ENCODE measurements at regions not wholly inside any gene's neighbourhood (a gene's known extent, or its start where the extent isn't known, plus 50 kb on each side); places are given as distances from the start of the nearest gene placed in this dataset.

DNA sequence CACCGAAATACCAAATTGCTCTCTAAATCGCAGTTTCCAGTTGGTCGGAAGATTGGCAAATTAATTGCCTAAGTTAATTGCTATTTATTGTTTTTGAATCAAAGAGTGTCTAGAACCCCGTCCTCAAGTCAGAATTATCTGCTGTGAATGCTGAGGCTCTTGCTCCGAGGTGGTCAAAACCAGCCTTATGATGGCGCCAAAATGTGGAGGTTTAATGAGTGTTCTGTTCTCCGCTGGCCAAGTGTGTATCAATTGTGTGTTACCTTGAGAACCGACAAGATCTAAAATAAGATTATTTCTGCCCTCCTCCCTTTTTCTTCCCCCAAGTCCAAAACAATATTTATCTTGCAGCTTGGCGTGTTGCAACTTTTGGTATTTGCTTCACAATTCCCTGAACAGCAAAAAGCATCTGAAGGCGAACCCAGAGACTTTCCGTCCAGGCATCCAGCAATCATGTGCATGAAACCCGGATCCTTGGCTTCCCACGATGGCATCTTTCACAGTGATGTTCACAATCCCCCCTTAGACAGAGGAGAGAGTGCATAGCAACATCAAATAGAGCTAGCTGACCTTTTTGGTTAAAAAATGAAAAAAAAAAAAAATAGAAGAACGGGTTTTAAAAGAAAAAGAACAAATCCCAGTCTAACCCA lies 323.0 kb downstream of the MYCN start:
- DNase-seq (no peak), ATAC-seq (no peak)
- Mint-ChIP-seq H3K36me3 (ENCODE audit: low read depth) (no peaks in the 10 kb centered on the region), H3K27me3 (no peaks in the 10 kb centered on the region), H3K4me3 (no peak overlapping the region), H3K4me1 (no peaks in the 10 kb centered on the region), H3K27ac (no peak overlapping the region)
- H3K9me3 ChIP-seq (ENCODE audit: control insufficient read depth, low read length, poor library complexity, severe bottlenecking), result no peaks in the 10 kb centered on the region

DNA sequence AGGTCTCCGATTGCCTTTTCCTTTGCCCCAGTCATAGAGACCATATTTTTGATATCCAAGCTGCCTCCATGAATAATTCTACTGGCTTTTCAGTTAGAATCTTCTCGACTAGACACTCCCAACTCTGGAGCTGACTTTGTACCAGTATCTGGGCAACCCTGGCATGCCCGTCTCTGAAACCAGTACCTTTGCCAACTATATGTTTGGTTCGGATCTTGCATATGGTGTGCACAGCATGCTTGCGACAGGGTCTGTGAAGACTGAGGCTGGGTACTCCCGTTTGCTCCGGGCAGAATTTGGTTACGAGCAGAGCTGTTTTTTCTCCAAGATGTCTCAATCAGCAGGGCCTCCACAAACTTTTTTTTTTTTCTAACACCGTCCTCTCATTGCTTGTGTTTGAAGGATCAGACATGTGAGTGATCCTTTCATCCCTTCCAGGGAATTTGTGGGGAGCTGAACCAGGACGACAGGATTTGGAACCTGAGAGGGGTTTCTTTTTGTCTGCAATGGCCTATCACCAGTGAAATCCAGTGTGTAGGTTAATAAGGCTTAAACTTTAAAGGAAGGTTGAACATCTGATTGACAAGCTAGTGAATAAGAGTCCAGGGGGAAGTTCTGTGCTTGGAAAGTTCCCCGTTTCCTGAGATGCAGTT lies 322.3 kb downstream of the MYCN start:
- no peaks in the 10 kb centered on the region for H3K9me3 ChIP-seq (ENCODE audit: control insufficient read depth, low read length, poor library complexity, severe bottlenecking)
- no peak overlapping the region for H3K4me3 Mint-ChIP-seq
- no peaks in the 10 kb centered on the region for H3K4me1 Mint-ChIP-seq
- no peaks in the 10 kb centered on the region for H3K27me3 Mint-ChIP-seq
- no peak for DNase-seq
- H3K36me3 Mint-ChIP-seq (ENCODE audit: low read depth), result no peaks in the 10 kb centered on the region
- ATAC-seq, result no peak
- H3K27ac Mint-ChIP-seq, result no peak overlapping the region

- no peaks in the 10 kb centered on the region for H3K9me3 ChIP-seq (ENCODE audit: control insufficient read depth, low read length, poor library complexity, severe bottlenecking)
- H3K4me3 Mint-ChIP-seq, result no peak overlapping the region
- no peaks in the 10 kb centered on the region for H3K4me1 Mint-ChIP-seq
- no peaks in the 10 kb centered on the region for H3K36me3 Mint-ChIP-seq (ENCODE audit: low read depth)
- no peak overlapping the region for H3K27ac Mint-ChIP-seq
- ATAC-seq (no peak), DNase-seq (no peak)
- H3K27me3 Mint-ChIP-seq, result no peaks in the 10 kb centered on the region
These were observed 321.4 kb downstream of the MYCN start for GRCh38 chr2:16261791-16262190.

DNA sequence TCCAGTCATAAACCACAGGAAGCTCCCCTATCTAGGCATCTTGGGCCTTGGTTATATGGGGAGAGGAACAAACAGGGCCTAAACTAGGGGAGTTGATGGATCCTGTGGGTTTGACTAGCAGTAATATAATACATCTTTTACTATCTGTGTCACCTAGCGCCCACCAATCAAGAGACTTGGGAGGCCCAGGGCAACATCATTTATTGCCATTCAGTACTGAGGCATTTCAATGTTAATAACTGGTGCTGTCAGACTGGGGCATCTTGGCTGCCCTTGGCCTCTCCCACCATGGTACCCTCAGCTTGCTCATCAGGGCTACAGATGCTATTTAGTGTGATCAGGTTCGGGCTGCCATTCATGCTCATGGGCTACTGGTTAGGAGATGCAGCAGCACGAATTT lies 320.7 kb downstream of the MYCN start:
- no peaks in the 10 kb centered on the region for H3K36me3 Mint-ChIP-seq (ENCODE audit: low read depth)
- no peak overlapping the region for H3K4me3 Mint-ChIP-seq
- H3K27ac Mint-ChIP-seq, result no peak overlapping the region
- no peaks in the 10 kb centered on the region for H3K4me1 Mint-ChIP-seq
- DNase-seq (no peak), ATAC-seq (no peak)
- no peaks in the 10 kb centered on the region for H3K9me3 ChIP-seq (ENCODE audit: control insufficient read depth, low read length, poor library complexity, severe bottlenecking)
- H3K27me3 Mint-ChIP-seq, result no peaks in the 10 kb centered on the region

DNA sequence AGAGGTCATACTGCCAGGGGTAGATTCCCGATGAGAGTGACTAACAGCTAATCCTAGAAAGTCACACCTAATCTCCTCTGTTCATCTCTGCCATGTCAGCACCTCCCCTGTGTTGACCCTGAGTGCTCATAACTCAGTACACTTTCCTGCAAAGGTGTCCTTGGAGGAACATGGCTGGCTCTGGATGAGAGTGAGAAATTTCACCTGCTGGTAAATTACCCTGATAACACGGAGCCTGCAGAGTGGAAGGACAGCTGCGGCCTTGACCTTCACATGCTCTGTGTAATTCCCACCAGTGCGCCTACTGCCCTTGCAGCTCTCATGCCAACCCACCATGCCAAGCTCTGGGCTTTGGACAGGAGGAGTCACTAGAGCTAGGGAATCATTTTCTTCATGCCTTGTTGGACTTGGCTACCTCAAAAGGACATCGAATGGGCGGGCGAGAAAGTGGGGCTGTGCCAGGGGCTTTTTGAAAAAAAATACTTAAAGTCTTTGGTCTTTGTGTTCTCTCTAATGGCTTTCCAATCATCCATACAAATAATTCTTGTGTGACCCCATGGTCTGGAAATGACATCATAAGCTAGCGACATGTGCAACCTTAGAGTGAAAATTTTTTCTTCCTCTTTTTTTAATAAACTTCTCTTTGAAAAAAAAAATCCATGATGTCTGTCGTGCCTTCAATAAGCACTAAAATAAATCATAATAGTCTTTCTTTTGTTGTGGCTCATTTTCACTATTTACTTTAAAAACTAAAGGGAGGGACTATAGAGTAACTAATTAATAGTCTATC lies 319.9 kb downstream of the MYCN start:
- Mint-ChIP-seq H3K4me3 (no peak overlapping the region), H3K36me3 (ENCODE audit: low read depth) (no peaks in the 10 kb centered on the region), H3K27ac (no peak overlapping the region), H3K27me3 (no peaks in the 10 kb centered on the region), H3K4me1 (no peaks in the 10 kb centered on the region)
- H3K9me3 ChIP-seq (ENCODE audit: control insufficient read depth, low read length, poor library complexity, severe bottlenecking), result no peaks in the 10 kb centered on the region
- ATAC-seq (no peak), DNase-seq (no peak)

- Mint-ChIP-seq H3K4me3 (no peak overlapping the region), H3K4me1 (no peaks in the 10 kb centered on the region), H3K27me3 (no peaks in the 10 kb centered on the region), H3K27ac (no peak overlapping the region), H3K36me3 (ENCODE audit: low read depth) (no peaks in the 10 kb centered on the region)
- no peak for DNase-seq
- H3K9me3 ChIP-seq (ENCODE audit: control insufficient read depth, low read length, poor library complexity, severe bottlenecking), result no peaks in the 10 kb centered on the region
- ATAC-seq, result no peak
These were observed 318.7 kb downstream of the MYCN start for GRCh38 chr2:16259010-16259409.

DNA sequence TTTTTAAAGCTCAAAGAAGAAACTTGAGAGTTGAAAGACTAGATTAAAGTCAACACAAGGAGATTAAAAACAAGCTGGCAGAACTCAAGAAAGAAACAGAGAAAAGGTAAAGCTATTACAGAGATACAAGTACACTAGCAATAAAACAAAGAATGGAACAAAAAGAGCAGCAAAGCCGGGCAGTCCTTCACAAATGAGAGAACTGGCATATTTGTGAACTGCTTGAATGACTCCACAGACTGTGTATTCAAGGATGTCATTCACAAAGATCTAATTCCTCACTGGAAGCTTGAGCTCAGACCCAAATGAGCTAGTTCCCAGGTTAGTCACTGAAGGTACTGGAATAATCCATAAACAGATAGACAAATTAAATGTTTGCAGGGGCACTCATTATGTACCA lies 318.0 kb downstream of the MYCN start:
- H3K4me3 Mint-ChIP-seq, result no peak overlapping the region
- ATAC-seq (no peak), DNase-seq (no peak)
- H3K27me3 Mint-ChIP-seq, result peaks cover under 1% of the 10 kb centered on the region
- no peaks in the 10 kb centered on the region for H3K4me1 Mint-ChIP-seq
- H3K9me3 ChIP-seq (ENCODE audit: control insufficient read depth, low read length, poor library complexity, severe bottlenecking), result no peaks in the 10 kb centered on the region
- no peaks in the 10 kb centered on the region for H3K36me3 Mint-ChIP-seq (ENCODE audit: low read depth)
- no peak overlapping the region for H3K27ac Mint-ChIP-seq

DNA sequence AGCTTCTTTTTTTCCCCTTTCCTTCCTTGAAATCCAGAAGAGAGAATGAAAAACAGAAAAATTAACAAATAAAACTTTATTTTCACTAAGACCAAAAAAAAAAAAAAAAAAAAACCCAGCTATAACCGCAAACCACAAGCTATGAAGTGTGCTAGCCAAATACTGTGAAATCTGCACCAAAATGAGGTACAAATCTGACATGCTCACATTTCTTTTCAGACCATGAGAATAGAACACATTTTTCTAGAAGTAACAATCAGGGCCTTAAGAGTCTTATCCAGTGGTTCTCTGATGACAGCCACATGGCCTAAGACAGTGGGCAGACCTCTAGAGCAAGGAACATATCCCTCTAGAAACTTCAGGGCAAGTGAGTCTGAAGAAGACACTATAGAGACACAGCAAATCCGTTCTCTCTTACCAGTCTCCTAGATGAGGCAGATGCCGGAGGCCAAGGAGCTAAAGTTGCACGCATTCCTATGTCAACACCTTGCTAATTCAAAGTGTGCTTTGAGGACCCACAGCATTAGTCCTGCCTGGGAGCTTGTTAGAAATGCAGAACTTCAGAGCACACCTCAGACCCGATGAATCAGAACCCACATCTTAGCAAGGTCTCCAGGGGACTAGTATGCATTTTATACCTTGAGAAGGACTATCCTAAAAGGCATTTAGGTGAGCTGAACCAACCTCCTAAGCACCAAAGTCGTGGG lies 317.1 kb downstream of the MYCN start:
- no peaks in the 10 kb centered on the region for H3K9me3 ChIP-seq (ENCODE audit: control insufficient read depth, low read length, poor library complexity, severe bottlenecking)
- H3K4me3 Mint-ChIP-seq, result no peak overlapping the region
- H3K4me1 Mint-ChIP-seq, result no peaks in the 10 kb centered on the region
- ATAC-seq (no peak), DNase-seq (no peak)
- peaks cover 4% of the 10 kb centered on the region for H3K27me3 Mint-ChIP-seq
- H3K36me3 Mint-ChIP-seq (ENCODE audit: low read depth), result no peaks in the 10 kb centered on the region
- no peak overlapping the region for H3K27ac Mint-ChIP-seq

- Mint-ChIP-seq H3K4me3 (no peak overlapping the region), H3K27me3 (peaks cover 4% of the 10 kb centered on the region), H3K27ac (no peak overlapping the region), H3K4me1 (no peaks in the 10 kb centered on the region), H3K36me3 (ENCODE audit: low read depth) (no peaks in the 10 kb centered on the region)
- ATAC-seq (no peak), DNase-seq (no peak)
- no peaks in the 10 kb centered on the region for H3K9me3 ChIP-seq (ENCODE audit: control insufficient read depth, low read length, poor library complexity, severe bottlenecking)
These were observed 316.4 kb downstream of the MYCN start for GRCh38 chr2:16256601-16257321.

DNA sequence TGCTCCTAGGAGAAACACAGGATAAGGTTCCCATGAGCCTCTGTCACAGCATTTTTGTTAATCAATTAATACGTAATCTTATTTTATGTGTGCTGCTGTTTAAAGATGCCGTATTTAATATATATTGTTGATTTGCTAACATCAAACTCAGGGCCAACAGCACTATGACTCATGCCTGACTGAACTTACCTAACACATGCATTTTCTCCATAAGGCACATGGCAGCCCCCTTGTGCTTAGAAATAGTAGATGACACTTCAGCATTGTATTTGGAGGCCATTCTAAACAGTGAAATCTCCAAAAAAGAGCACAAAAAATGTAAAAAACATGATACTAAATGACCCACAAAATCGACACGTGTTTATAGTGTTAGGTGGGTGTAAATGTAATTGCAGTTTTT lies 314.8 kb downstream of the MYCN start:
- no peak for DNase-seq
- no peaks in the 10 kb centered on the region for H3K36me3 Mint-ChIP-seq (ENCODE audit: low read depth)
- no peaks in the 10 kb centered on the region for H3K9me3 ChIP-seq (ENCODE audit: control insufficient read depth, low read length, poor library complexity, severe bottlenecking)
- peaks cover 4% of the 10 kb centered on the region for H3K27me3 Mint-ChIP-seq
- no peaks in the 10 kb centered on the region for H3K4me1 Mint-ChIP-seq
- no peak for ATAC-seq
- no peak overlapping the region for H3K27ac Mint-ChIP-seq
- H3K4me3 Mint-ChIP-seq, result no peak overlapping the region

- H3K36me3 Mint-ChIP-seq (ENCODE audit: low read depth), result no peaks in the 10 kb centered on the region
- H3K27me3 Mint-ChIP-seq, result peaks cover 4% of the 10 kb centered on the region
- ATAC-seq (no peak), DNase-seq (no peak)
- H3K4me3 Mint-ChIP-seq, result no peak overlapping the region
- no peaks in the 10 kb centered on the region for H3K9me3 ChIP-seq (ENCODE audit: control insufficient read depth, low read length, poor library complexity, severe bottlenecking)
- no peak overlapping the region for H3K27ac Mint-ChIP-seq
- no peaks in the 10 kb centered on the region for H3K4me1 Mint-ChIP-seq
These were observed 314.1 kb downstream of the MYCN start for GRCh38 chr2:16254356-16254965.

DNA sequence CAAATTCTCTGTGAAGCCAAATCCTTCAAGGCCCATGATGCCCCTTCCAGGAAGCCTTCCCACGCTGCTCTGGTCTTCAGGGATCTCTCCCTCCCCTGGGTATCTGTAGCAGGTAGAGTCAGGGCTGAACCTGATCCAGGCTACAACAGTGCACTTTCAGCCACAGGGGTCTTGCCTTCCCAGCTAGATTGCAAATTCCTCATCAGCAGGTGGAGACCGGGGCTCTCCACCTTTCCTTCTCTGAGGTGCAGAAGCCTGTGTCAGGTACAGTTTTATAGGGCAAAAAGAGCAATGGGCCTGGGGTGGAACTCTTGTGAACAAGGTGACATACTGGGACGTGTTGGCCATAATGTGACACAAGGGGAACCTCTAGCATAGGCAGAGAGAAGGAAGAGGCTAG lies 312.9 kb downstream of the MYCN start:
- no peak for DNase-seq
- Mint-ChIP-seq H3K27ac (no peak overlapping the region), H3K4me3 (no peak overlapping the region), H3K36me3 (ENCODE audit: low read depth) (no peaks in the 10 kb centered on the region), H3K27me3 (peaks cover 4% of the 10 kb centered on the region), H3K4me1 (no peaks in the 10 kb centered on the region)
- no peaks in the 10 kb centered on the region for H3K9me3 ChIP-seq (ENCODE audit: control insufficient read depth, low read length, poor library complexity, severe bottlenecking)
- no peak for ATAC-seq

Data from T-helper 17 cell (primary cell).